ENCODE measurements at regions not wholly inside any gene's neighbourhood (a gene's known extent, or its start where the extent isn't known, plus 50 kb on each side); places are given as distances from the start of the nearest gene placed in this dataset.
A peak's percentile ranks its signal among the peaks of the same experiment; 100 is the strongest.

DNA sequence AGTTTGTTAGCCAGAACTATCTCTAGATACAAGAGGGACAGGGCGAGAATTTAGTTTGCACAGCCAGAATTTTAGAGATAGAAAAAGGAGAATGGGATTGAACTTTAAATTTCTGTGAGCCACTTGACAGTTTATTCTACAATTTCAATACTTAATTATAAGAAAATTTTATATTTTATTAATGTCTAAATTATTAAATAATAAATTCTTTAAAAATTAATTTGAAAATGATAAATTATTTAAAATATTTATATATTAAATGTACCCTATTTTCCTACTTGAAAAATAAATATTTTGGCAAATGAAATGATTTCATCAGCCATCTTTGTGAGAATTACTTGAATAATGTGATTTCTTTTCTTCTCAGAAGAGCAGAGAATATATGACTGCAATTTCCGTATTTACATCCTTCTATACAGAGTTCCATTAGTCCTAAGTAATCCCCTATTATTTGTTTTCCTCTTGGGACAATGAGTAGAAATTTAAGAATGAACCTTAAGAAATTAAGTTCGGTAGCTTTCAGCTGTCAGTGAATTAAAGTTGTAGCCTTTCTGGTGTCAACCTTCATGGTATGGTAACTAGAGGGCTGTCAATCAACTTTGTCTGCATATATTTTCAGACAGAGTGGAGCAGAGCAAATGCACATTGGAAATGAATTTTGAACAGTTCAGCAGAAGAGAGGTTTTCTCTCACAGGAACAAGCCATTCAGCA is 763.9 kb downstream of the PCDH18 start:
- TF ChIP-seq CTCF (IDR thresholded peaks at IDR 0.05; ENCODE audit: insufficient read depth, low read length), result no peak
- H3K4me3 ChIP-seq (ENCODE audit: low read depth, low read length), result no peak overlapping the region
- DNase-seq (ENCODE audit: low read depth), result no peak

DNA sequence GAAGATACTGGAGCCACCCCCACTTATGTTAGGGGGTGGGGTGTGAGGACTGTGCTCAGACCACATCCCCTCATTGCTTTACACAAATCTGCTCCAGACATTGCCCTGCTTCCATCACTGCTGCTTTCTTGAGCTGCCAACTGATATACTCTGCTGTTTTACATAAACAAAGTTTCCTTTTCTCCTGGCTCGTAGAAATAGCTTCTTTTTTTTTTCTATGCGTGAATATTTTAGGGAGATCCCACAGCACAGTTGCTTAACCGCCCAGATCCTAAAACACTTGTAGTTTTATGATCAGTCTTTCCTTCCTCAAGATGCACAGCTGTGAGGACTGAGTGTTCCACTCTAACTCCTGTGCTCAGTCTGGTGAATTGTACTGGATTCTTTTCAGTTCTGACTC is 768.4 kb downstream of the PCDH18 start:
- no peak for DNase-seq (ENCODE audit: low read depth)
- no peak overlapping the region for H3K4me3 ChIP-seq (ENCODE audit: low read depth, low read length)
- TF ChIP-seq CTCF (IDR thresholded peaks at IDR 0.05; ENCODE audit: insufficient read depth, low read length), result no peak

DNA sequence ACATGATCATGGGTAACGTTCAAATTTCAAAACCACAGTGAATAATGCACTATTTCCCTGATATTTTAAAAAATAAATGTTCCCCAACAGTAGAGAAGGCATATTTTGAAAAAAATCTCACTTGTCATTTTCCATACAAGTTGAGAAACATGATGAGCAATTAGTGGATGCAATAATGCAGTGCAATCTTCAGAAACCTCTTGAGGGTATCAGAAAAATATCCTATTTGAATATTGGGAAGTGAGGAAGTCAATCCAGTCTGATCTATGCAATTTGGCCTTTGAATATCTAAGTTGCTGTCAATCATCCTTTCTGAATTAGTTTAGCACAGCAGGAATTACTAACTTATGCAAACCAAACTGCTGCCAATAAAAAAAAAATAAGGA is 776.8 kb downstream of the PCDH18 start:
- TF ChIP-seq CTCF (IDR thresholded peaks at IDR 0.05; ENCODE audit: insufficient read depth, low read length), result no peak
- DNase-seq (ENCODE audit: low read depth), result no peak

GRCh38 chr4:136754810-136755530 is 777.3 kb downstream of the PCDH18 start:
- no peak for DNase-seq (ENCODE audit: low read depth)
- no peak overlapping the region for H3K4me3 ChIP-seq (ENCODE audit: low read depth, low read length)
- no peak for TF ChIP-seq CTCF (IDR thresholded peaks at IDR 0.05; ENCODE audit: insufficient read depth, low read length)

More for the DNA sequence above, 776.8 kb downstream of the PCDH18 start:
- no peak overlapping the region for H3K4me3 ChIP-seq (ENCODE audit: low read depth, low read length)

DNA sequence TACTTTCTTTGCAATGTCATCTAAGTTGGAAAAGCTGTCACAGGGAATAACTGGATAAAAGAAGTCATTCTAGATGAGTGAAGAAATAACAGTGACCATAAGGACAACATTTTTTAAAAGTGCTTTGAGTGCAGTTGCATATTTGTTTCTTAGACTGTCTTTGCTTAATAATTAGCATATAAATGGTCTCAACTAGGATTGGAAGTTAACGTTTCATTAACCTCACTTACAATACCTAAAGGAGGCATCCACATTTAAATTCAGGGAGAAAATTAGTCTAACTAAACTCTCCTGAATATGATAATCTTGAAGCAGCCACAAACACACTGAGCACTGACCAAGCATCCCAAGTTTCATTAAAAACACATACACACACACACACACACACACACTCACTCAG is 780.7 kb downstream of the PCDH18 start:
- DNase-seq (ENCODE audit: low read depth), result no peak
- no peak overlapping the region for H3K4me3 ChIP-seq (ENCODE audit: low read depth, low read length)
- no peak for TF ChIP-seq CTCF (IDR thresholded peaks at IDR 0.05; ENCODE audit: insufficient read depth, low read length)

DNA sequence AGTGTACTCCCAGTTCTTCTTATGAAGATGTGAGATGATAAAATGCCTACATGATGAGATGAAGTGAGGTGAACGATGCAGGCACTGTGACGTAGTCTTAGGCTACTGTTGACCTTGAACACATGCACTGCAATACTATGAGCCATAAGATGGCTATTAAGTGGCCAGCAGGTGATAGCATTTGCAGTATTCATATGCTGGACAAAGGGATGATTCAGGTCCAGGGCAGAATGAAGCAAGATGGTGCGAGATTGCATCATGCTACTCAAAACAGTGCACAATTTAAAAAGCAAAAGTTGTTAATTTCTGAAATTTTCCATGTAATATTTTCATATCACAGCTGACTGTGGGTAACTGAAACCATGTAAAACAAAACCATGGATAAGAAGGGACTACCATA is 781.4 kb downstream of the PCDH18 start:
- peak; percentile 31 for DNase-seq (ENCODE audit: low read depth)
- H3K4me3 ChIP-seq (ENCODE audit: low read depth, low read length), result no peak overlapping the region
- TF ChIP-seq CTCF (IDR thresholded peaks at IDR 0.05; ENCODE audit: insufficient read depth, low read length), result no peak

All from fibroblast of the aortic adventitia (primary cell).